Posterior vena cava (tissue), 2 donors: ENCODE measurements at regions not wholly inside any gene's neighbourhood (a gene's known extent, or its start where the extent isn't known, plus 50 kb on each side); places are given as distances from the start of the nearest gene placed in this dataset.
"Not testable (repeated sequence)": the region's sequence is repeated elsewhere in the genome, so short reads cannot be mapped to it uniquely, and the experiment has no call there.

Experiments
- DNase-seq: peaks from one replicate; pipeline ENCODE4 v3.0.0-alpha.2; 2020; ENCODE audit warnings: low spot score
- intact Hi-C, 2 donors: fragments of 100-400 bp; cut with DNase I; formaldehyde crosslinking; loops; one replicate each; pipeline versions ENCODE4 v1.14.1 to v1.14.2; 2022 to 2023
- donor health status: DM: yes; HTN: yes; CAD: no.
- donor health status: DM: yes; HTN: yes; CAD: no.

DNA sequence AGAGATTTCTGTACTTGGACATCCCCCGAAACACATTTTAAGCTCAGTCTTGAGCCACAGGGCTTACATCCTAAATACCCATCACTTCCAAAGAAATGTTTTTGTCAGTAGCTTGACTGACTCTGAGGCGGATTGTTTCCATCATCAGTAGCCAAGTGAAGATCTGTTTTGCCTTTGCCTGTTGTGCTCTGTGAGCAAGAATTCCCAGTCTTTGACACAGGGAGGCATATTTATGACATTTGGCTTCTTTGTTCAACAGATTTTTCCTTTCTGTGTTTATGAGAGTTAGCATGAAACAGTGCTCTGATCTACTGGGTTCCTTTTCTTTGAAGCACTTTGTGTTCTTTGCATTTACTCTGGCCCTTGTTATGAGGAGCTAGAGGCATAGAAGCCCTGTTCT, 132.1 kb upstream of the CDIN1 start:
- no peak for DNase-seq
- intact Hi-C loops: no loop called here

- DNase-seq: no peak
- intact Hi-C loops: no loop called here
These were observed 131.0 kb upstream of the CDIN1 start for GRCh38 chr15:36448418-36448817.

GRCh38 chr15:36449084-36449661, 130.3 kb upstream of the CDIN1 start:
- intact Hi-C loops: no loop called here

DNA sequence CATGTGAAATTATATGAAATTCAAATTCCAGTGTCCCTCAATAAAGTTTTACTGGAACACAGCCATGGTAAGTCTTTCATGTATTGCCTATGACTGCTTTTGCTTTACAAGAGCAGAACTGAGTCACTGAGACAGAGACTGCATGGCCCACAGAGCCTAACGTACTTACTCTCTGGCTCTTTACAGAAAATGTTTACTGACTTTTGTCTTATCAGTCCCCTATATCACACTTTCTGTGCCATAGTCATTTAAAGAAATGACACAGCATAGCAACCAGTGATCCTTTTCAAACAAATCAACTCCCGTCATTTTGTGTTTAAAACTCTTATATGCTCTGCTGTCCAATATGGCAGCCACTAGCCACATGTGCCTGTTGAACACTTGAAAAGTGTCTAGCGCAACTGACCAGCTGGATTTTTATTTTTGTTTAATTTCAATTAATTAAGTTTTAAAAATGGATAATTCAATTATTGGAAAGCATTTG, 129.7 kb upstream of the CDIN1 start:
- no peak for DNase-seq
- intact Hi-C loops: no loop called here

More at GRCh38 chr15:36449084-36449661, 130.3 kb upstream of the CDIN1 start:
- DNase-seq: no peak

- DNase-seq, intact Hi-C loops: not testable (repeated sequence)
These were observed 125.2 kb upstream of the CDIN1 start for GRCh38 chr15:36454244-36454643.

DNA sequence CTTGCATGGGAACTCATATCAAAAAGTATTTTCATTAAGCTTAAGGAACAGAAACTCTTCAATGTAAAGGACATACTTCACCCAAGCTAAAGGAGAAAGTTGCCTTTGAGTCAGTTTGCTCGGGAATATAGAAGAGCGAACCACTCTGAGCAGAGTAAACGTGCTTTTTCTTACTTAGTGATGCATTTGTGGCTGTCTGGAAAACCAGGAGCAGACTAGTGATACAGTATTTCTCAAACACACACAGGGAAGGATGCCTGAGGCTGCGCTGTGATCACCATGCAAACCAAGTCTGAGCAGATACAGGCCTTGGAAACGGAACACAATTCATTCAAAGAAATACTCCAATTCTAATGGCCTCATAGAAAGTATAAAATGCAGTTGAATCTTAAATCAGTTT, 121.0 kb upstream of the CDIN1 start:
- DNase-seq: no peak
- intact Hi-C loops: no loop called here

GRCh38 chr15:36465304-36465703, 114.1 kb upstream of the CDIN1 start:
- DNase-seq: no peak
- intact Hi-C loops: no loop called here

DNA sequence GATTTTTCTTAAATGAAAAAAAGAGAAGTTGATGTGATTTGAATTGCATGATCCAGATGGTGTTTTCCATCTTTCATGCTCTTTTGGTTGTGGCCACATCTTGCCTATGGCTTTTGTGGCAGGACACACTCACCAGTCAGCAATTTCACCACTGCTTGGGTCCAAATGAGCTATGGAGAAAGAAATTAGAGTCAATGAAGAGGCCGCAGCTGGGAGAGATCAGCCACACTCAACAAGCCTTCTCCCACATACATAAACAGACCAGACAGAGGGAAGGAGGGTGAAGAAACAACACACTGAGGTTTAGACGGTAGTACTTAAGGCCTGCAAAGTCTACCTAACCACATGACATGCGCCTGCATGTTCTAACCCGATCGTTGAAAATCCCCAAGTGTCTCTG, 110.7 kb upstream of the CDIN1 start:
- intact Hi-C loops: no loop called here

DNA sequence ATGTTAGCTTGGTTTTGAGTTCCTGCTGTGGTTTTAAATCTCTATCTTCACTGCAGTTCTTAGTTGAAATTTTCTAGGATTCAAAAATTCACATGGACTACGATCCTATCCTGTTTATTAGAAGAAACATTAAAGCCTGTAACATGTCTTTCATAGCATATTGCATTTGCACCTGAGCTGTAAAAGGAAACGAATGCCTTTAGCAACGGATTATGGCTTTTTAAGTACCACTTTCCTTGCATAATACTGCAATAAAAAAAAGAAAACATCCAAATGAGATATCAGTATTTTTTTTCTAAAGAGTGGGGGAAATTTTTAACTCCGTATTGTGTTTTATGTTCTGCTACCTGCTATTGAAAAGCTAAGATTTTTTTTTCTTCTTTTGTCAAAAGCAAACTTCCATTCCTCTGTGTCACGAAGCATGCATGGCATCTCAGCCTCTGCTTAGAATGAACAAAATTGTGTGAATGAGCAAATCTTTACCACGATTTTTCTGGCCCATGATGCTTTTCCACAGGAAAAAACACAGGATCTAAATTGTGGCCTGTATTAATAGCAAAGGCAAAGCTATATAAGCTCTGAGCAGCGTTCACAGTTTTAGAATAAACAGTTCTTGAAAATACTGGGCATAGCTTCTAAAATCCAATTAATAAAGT, 110.0 kb upstream of the CDIN1 start:
- intact Hi-C loops: no loop called here
- no peak for DNase-seq

More for the DNA sequence above, 110.7 kb upstream of the CDIN1 start:
- DNase-seq: no peak

GRCh38 chr15:36472672-36473071, 106.8 kb upstream of the CDIN1 start:
- DNase-seq: no peak
- intact Hi-C loops: no loop called here

DNA sequence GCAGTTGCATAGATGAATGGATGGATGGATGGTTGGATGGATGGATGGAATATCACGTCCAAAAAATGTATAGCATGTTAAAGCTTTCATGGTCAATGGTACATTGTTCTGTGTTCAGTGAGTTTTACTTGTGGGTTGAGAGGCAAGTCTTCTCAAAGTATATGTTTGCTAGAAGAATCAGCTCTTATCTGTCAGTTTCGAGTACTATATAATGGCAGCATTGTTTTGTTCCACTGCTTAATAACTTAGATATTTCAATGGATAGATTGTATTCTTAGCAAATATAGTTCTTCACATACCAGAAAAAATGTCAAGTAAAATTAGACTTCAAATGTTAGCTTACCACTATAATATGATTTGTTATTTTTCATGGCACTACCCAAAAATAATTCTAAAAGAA, 100.9 kb upstream of the CDIN1 start:
- no peak for DNase-seq
- intact Hi-C loops: no loop called here

GRCh38 chr15:36479200-36479896, 100.1 kb upstream of the CDIN1 start:
- intact Hi-C loops: no loop called here
- DNase-seq: no peak

- no peak for DNase-seq
- intact Hi-C loops: no loop called here
These were observed 98.3 kb upstream of the CDIN1 start for GRCh38 chr15:36481156-36481555.

DNA sequence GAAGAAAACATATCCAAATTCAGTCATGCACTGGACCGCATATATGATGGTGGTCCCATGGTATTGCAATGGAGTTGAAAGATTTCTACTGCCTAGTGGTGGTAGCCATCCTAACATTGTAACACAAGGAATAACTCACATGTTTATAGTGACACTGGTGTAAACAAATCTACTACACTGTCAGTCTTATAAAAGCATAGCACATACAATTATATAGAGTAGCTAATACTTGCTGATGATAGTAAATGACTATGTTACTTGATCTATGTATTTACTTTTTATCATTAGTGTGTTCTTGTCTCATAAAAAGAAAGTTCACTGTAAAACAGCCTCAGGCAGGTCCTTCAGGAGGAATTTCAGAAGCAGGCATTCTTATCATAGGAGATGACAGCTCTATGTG, 96.0 kb upstream of the CDIN1 start:
- no peak for DNase-seq
- intact Hi-C loops: no loop called here

DNA sequence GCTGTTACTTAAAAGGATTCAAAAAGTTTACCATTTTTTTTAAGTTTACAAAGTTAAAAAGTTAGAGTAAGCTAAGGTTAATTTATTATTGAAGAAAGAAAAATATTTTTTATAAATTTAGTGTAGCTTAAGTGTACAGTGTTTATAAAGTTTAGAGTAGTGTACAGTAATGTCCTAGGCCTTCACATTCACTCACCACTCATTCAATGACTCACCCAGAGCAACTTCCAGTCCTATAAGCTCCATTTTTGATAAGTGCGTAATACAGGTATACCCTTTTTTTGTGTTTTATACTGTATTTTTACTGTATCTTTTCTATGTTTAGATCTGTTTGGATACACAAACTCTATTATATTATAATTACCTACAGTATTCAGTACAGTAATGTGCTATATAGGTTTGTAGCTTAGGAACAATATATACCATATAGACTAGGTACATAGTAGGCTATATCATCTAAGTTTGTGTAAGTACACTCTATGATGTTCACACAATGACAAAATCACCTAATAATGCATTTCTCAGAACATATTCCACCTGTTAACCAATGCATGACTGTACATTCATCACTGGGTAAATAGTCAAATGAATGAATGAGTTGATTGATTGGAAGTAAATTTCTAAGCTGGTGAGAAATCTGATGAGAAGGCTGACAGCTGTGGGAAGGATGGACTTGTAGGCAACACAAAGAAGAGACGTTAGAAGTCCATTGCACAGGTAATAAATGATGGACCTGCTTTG, 95.2 kb upstream of the CDIN1 start:
- DNase-seq: no peak
- intact Hi-C loops: no loop called here

- DNase-seq: no peak
- intact Hi-C loops: no loop called here
These were observed 87.5 kb upstream of the CDIN1 start for GRCh38 chr15:36491912-36492311.

GRCh38 chr15:36495456-36495991, 83.9 kb upstream of the CDIN1 start:
- intact Hi-C loops: no loop called here
- no peak for DNase-seq

DNA sequence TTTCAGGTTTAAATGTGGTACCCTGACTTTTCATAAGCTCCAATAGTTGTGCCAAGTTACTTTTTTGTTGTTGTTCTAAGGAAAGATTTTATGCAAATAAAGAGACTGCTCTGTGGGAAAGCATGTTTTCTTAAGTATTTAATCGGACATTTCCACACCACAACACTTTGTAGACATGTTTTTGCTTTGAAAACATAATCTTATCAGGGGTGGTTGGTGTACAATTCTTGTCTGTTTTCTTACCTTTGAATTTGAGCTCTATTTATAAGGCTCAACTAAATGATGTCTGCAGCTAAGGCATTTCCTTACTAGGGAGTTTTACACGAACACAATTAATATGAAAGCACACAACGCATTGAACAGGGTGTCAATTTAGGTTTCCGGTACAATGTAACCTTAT, 81.5 kb upstream of the CDIN1 start:
- intact Hi-C loops: no loop called here
- DNase-seq: no peak

DNA sequence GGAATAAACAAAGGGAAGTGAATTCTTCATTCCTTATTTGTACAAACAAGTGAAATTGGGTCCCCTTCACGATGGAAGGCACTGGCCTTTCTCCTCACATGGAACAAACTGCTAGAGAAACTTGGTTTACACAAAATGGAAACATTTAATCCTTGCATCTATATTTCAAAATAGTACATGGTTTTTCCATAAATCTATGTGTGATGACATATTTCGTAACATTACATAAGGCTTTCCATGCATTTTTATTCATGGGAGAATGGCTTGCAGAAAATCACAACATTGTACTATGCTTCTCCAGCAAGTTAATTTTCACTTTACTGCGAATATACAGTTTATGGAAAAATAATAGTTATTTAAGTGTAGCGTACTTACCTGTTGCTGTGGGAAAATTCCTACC, 81.0 kb upstream of the CDIN1 start:
- intact Hi-C loops: no loop called here
- DNase-seq: no peak

DNA sequence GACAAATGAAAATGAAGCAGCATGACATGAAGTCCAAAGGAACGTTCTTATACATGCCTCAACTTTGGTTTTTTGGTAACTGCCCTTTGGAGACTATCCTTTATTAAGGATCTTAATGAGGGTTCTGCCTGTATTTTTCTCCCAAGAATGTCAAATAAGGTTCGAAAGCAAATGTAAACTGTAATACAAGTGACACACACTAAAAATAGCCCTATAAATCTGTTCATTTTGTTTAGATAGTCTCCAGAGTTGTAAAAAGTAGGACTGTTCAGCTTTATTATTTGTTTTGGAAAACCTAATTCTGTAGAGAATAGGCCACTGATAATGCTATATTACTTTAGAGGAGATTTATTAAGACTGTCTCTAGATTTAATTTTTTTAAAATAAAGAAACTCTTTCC, 80.5 kb upstream of the CDIN1 start:
- intact Hi-C loops: no loop called here
- DNase-seq: no peak
